Midbrain (tissue), 1 donor: ENCODE measurements at regions not wholly inside any gene's neighbourhood (a gene's known extent, or its start where the extent isn't known, plus 50 kb on each side); places are given as distances from the start of the nearest gene placed in this dataset.
"Not testable (repeated sequence)": the region's sequence is repeated elsewhere in the genome, so short reads cannot be mapped to it uniquely, and the experiment has no call there.

Experiments used
- DNase-seq: peaks from one replicate; lab custom pipeline; 2025; lab: John Stamatoyannopoulos, UW

DNA sequence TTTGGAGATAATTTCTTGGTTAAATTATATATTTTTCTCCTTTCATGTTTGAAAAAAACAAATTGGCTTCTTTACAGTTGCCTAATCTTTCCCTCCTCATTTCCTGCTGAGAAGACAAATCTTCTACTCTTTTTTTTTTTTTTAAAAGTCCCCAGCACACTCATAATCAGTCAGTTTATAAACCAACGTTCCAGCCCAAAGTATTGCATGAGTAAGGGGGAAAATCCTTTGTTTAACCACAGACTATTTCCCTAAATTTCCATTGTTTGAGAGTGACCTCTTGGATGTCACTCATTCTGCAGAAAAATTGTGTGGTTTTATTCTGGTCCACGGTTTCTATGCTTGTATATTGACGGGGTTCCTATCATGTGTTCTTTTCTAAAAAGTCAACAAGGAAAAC lies 55.1 kb upstream of the TLR4 start:
- DNase-seq = no peak

GRCh38 chr9:117644932-117645636 lies 59.1 kb upstream of the TLR4 start:
- DNase-seq = peak; percentile 64

GRCh38 chr9:117644133-117644931 lies 59.9 kb upstream of the TLR4 start:
- peak; percentile 85 for DNase-seq

GRCh38 chr9:117643288-117643654 lies 60.9 kb upstream of the TLR4 start:
- no peak for DNase-seq

DNA sequence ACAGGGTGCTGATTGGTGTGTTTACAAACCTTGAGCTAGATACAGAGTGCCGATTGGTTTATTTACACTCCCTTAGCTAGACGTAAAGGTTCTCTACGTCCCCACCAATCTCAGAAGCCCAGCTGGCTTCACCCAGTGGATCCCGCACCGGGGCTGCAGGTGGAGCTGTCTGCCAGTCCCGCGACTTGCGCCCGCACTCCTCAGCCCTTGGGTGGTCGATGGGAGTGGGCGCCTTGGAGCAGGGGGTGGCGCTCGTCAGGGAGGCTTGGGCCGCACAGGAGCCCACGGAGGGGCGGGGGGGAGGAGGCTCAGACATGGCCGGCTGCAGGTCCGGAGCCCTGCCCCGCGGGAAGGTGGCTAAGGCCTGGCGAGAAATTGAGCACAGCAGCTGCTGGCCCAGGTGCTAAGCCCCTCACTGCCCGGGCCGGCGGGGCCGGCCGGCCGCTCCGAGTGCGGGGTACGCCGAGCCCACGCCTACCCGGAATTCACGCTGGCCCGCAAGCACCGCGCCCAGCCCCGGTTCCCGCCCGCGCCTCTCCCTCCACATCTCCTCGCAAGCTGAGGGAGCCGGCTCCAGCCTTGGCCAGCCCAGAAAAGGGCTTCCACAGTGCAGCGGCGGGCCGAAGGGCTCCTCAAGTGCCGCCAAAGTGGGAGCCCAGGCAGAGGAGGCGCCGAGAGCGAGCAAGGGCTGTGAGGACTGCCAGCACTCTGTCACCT lies 61.5 kb upstream of the TLR4 start:
- not testable (repeated sequence) for DNase-seq

- DNase-seq = no peak
These were observed 67.5 kb upstream of the TLR4 start for GRCh38 chr9:117636681-117637080.

DNA sequence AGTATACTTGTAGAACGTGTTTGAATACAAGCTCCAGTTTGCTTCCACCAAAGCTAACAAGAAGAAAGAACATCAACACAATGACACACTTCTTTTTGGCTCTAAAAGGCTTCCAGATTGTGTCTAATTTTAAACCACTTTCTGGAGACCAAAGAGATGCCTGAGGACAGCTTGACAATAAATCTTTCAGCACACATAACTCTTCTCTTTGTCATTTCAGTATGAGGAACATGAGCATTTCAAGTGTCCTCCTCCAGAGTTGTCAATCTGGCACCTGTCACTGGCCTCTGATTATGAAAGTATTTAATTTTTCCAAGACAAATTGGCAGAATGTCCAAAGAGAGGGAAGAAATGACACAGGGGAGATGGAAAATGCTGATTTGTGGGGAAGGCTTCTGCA lies 79.0 kb upstream of the TLR4 start:
- DNase-seq = no peak

DNA sequence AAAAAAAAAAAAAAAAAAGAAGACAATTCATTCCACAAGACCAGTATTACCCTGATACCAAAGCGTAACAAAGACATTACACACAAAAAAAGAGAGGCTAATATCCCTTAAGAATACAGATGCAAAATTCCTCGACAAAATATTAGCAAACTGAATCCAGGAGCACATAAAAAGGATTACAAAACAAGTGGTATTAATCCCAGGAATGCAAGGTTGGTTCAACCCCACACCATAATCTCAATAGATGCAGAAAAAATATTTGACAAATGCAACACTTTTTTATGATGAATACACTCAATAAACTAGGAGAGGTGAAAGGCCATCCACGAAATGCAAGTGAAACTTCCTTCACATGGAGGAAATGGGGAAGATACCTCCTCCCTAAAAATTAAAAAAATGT lies 80.1 kb upstream of the TLR4 start:
- no peak for DNase-seq

GRCh38 chr9:117622347-117622746 lies 81.9 kb upstream of the TLR4 start:
- DNase-seq = no peak

DNA sequence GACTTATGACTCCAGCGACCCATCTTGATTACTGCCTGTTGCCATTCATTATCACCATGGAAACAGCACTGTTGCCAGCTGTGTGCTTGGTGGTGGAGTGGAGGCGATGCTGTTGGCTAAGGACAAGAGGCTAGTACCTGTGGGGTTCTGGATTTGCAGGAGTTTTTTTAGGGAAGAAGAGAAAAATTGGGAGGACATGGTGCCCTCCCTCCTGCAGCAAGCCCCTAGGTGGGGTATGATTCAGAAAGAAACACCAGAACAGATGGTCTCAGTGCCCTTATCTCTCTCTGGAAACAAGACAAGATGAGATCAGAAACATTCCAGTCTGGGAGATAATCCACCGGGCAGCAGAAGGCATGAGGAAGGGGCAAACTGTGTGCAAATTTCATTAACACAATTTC lies 87.8 kb upstream of the TLR4 start:
- DNase-seq = no peak

DNA sequence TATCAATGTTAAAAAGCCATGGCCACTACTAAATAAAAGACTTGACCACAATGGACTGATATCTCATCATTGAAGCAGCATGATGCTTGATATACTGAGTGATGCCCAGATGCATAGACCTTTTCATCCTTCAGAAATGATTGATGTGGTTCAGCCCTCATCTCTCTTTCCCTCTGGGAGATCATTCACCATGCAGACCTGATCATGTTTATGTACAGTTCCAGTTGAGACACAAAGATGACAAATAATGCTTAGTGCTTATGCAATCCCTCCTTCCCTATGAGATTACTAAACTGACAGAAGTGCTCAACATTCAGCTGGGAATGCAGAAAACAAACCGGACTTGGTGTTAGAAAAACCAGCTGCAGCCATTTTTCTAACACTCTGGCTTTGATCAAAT lies 91.9 kb upstream of the TLR4 start:
- no peak for DNase-seq

GRCh38 chr9:117597977-117598376 lies 106.2 kb upstream of the TLR4 start:
- no peak for DNase-seq

DNA sequence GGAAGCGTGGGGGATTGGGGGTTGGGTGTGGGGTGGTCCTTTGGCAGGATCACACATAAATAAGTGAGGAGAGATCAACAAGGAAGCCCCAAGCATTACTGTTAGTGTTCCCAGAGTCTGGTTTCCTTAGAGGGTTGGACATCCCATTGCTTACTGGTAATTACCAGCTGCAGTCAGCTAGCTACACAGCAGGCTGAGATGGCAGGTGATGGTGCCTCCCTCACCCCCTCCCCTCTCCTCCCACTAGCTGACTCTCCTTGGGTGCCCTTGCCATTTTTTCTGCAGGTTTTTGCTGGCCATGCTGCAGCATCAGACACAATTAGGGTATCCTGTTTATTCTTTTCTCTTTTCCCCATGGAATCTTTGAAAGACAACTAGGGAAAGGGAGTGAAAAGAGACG lies 107.5 kb upstream of the TLR4 start:
- DNase-seq = no peak

- no peak for DNase-seq
These were observed 108.6 kb upstream of the TLR4 start for GRCh38 chr9:117595650-117596049.

DNA sequence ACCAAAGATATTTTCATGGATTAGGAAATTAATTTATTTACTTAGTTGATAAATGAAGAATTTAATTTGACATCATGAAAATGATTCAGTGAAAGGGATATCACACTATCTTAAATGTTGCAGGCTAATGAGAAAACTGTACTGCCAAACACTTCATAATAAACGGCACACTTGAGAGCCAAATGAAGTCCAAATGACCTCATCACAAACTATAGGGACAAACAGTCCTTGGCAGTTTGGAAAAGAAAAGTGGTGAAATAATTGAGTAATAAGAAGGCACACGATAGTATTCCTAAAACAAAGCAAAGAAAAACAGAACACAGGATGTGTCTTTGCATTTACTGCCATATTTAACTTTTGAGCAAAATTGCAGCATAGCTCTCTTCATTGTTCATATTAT lies 116.9 kb upstream of the TLR4 start:
- no peak for DNase-seq

GRCh38 chr9:117574099-117574498 lies 130.1 kb upstream of the TLR4 start:
- no peak for DNase-seq

DNA sequence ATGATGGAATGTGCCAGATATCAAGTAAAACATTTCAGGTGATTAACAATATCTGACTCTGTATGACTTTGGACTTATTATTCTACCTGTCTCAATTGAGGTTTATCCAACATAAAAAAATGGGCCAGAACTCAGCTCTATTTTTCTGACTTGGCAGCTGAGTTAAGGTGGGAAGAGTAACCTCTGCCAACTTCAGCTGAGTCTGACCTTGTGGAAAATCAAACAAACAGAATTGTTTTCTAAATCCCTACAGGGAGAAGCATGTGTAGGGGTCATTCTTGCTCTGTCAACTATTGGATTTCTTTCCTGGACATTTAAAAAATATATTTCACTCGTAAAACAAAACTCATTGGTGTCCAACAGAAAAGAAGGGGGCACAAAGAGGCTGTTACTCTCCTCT lies 139.4 kb upstream of the TLR4 start:
- no peak for DNase-seq

- DNase-seq = no peak
These were observed 142.4 kb upstream of the TLR4 start for GRCh38 chr9:117561761-117562160.

- peak; percentile 32 for DNase-seq
These were observed 141.2 kb upstream of the ASTN2 start for GRCh38 chr9:117555964-117556629.

GRCh38 chr9:117552811-117553210 lies 138.0 kb upstream of the ASTN2 start:
- DNase-seq = no peak

DNA sequence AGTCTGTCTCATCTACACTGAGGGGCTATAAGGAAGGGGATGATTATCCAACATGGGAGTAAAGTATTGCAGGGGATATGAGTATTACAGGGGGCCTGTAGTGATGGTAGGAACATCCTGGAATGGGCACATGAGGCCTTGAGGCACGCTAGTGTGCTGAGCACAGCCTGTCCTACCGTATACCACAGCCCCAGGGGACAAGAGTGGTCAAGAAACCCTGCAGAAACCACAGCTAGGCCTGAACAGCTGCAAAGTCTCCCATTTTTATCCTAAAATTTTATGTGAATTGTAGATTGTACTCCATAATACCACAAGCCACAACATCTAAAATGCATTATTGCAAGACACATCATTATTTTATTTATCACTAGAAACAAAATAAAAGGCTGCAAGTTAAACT lies 136.3 kb upstream of the ASTN2 start:
- no peak for DNase-seq

DNA sequence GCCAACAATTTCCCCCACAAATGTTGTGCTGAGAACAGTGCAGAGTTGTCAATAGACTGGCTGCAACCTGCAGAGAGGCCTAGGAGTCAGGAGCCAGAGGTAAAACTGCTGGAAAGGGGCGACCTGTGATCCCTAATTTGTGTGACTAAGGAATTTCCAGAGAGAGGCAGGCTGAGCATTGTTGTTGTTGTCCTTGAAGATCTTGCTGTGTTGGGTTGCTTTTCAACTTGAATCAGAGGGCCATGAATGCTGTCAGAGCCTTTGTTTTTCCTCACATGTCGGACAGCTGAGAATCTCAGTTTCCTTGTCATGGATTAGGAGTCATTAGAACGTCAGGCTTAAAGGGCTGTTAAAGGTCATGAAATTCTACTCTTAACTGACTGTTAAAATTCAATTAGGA lies 134.6 kb upstream of the ASTN2 start:
- no peak for DNase-seq

DNA sequence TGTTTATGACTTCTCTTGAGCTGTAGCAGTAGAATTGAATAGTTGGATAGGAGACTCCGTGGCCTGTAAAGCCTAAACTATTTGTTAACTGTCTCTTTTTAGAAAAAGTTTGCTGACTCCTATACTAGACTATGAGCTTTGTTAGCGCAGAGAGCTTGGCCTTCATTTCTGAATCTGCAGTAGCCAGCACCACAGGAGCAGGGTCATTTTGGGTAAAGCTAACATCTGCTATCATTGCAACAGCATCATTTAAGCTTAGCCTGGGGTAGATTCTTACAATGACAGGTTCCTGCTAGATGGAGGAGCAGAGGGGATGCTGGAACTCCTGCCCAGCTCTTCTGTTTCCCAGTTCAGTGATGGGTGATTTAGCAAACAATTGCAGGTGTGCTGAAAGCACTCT lies 133.7 kb upstream of the ASTN2 start:
- no peak for DNase-seq
